DMS79 treated with DMSO at 0.1 percent for 48 hours (cell line): ENCODE measurements at regions not wholly inside any gene's neighbourhood (a gene's known extent, or its start where the extent isn't known, plus 50 kb on each side); places are given as distances from the start of the nearest gene placed in this dataset.

Source experiments
- DNase-seq: peaks from one replicate; lab custom pipeline; 2025; lab: John Stamatoyannopoulos, UW

- no peak for DNase-seq
Measured at GRCh38 chr15:85889956-85890619, 95.4 kb upstream of the KLHL25 start.

GRCh38 chr15:85890620-85890980, 95.9 kb upstream of the KLHL25 start:
- DNase-seq, result no peak

- no peak for DNase-seq
Measured at GRCh38 chr15:85891470-85891869, 96.7 kb upstream of the KLHL25 start.

- DNase-seq, result no peak
Measured at GRCh38 chr15:85892232-85892631, 97.5 kb upstream of the KLHL25 start.

GRCh38 chr15:85897207-85897894, 102.6 kb upstream of the KLHL25 start:
- no peak for DNase-seq

GRCh38 chr15:85897895-85898717, 103.4 kb upstream of the KLHL25 start:
- DNase-seq, result no peak

- DNase-seq, result no peak
Measured at GRCh38 chr15:85899927-85900326, 105.2 kb upstream of the KLHL25 start.

- DNase-seq, result no peak
Measured at GRCh38 chr15:85905751-85906450, 111.2 kb upstream of the KLHL25 start.

- no peak for DNase-seq
Measured at GRCh38 chr15:85906640-85907039, 111.9 kb upstream of the KLHL25 start.

- DNase-seq, result no peak
Measured at GRCh38 chr15:85910834-85911233, 116.1 kb upstream of the KLHL25 start.

GRCh38 chr15:85913461-85913860, 118.7 kb upstream of the KLHL25 start:
- DNase-seq, result no peak

- DNase-seq, result no peak
Measured at GRCh38 chr15:85920956-85921355, 126.2 kb upstream of the KLHL25 start.

- no peak for DNase-seq
Measured at GRCh38 chr15:85924088-85924487, 129.4 kb upstream of the KLHL25 start.

GRCh38 chr15:85925649-85926237, 131.0 kb upstream of the KLHL25 start:
- no peak for DNase-seq

GRCh38 chr15:85926834-85927233, 132.1 kb upstream of the KLHL25 start:
- no peak for DNase-seq

GRCh38 chr15:85927931-85928537, 133.3 kb upstream of the KLHL25 start:
- DNase-seq, result no peak

GRCh38 chr15:85929786-85930185, 135.1 kb upstream of the KLHL25 start:
- no peak for DNase-seq

GRCh38 chr15:85932391-85932790, 137.7 kb upstream of the KLHL25 start:
- no peak for DNase-seq

- peak; percentile 15 for DNase-seq
Measured at GRCh38 chr15:85934691-85935090, 140.0 kb upstream of the KLHL25 start.

- DNase-seq, result no peak
Measured at GRCh38 chr15:85935182-85935581, 140.5 kb upstream of the KLHL25 start.

- no peak for DNase-seq
Measured at GRCh38 chr15:85937661-85938060, 142.0 kb upstream of the AGBL1 start.
